Endothelial cell of umbilical vein (primary cell): ENCODE measurements at regions not wholly inside any gene's neighbourhood (a gene's known extent, or its start where the extent isn't known, plus 50 kb on each side); places are given as distances from the start of the nearest gene placed in this dataset.

Experiments
- CTCF ChIP-seq, 2 donors: IDR thresholded peaks; 1 replicate in 1 of 2; 2 replicates in 1 of 2; pipeline ENCODE4 v1.5.1; 2011; ENCODE audit warnings: low read length in 2 of 2, mild to moderate bottlenecking in 2 of 2, moderate library complexity in 2 of 2, control low read depth in 1 of 2, inconsistent platforms in 1 of 2, low read depth in 1 of 2; ENCODE audit not compliant: insufficient read depth in 1 of 2; ENCODE audit errors: extremely low read depth in 1 of 2
- EZH2 ChIP-seq: IDR thresholded peaks from 2 replicates; pipeline ENCODE4 v1.6.1; 2012; ENCODE audit warnings: borderline replicate concordance, low read depth, mild to moderate bottlenecking, moderate library complexity, low read length, inconsistent platforms; ENCODE audit not compliant: severe bottlenecking
- FOS ChIP-seq: IDR thresholded peaks from 2 replicates; pipeline ENCODE4 v1.6.1; 2011; ENCODE audit warnings: mild to moderate bottlenecking, low read length, moderate library complexity, borderline replicate concordance; ENCODE audit not compliant: insufficient read depth
- JUN ChIP-seq: IDR thresholded peaks from 2 replicates; pipeline ENCODE4 v1.6.1; 2011; ENCODE audit warnings: borderline replicate concordance, low read depth; ENCODE audit not compliant: insufficient read length, insufficient read depth
- POLR2A ChIP-seq: IDR thresholded peaks from 2 replicates; pipeline ENCODE4 v1.6.1; 2012; ENCODE audit warnings: low read depth, mild to moderate bottlenecking, control low read depth, low read length
- POLR2AphosphoS5 ChIP-seq: IDR thresholded peaks from 2 replicates; pipeline ENCODE4 v1.6.1; 2012; ENCODE audit warnings: low read depth, mild to moderate bottlenecking, control low read depth, low read length, moderate library complexity; ENCODE audit not compliant: insufficient read depth
- TF ChIP-seq, protein P1 (sequence below): IDR thresholded peaks from 2 replicates; pipeline ENCODE4 v1.6.1; 2011; ENCODE audit not compliant: insufficient read depth, insufficient read length

DNA sequence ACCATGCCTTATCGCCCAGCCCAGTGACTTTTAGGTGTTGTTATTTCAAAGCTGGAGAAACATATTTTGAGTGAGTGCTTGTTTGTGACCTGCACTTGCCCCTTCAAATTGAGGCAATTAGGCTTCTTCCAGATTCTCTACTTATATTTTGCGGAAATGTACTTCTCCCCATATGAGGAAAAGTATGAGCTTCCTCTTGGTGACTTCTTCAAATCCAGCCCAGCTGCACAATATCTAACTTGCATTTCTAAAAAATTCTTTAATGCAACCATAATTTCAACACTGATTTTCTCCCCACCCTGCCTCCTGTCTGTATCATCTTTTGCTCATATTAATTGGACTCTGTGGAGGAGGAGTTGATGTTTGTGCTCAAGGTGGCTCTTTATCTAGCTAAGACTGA is 391.2 kb upstream of the POU3F3 start:
- no peak for TF ChIP-seq POLR2A
- TF ChIP-seq CTCF (IDR thresholded peaks at IDR 0.05; ENCODE audit: extremely low read depth in 1 of 2, insufficient read depth in 1 of 2, low read depth in 1 of 2, low read length in 2 of 2): no peak
- no peak for TF ChIP-seq FOS
- TF ChIP-seq EZH2: no peak
- TF ChIP-seq JUN: no peak
- TF ChIP-seq, protein P1, sequence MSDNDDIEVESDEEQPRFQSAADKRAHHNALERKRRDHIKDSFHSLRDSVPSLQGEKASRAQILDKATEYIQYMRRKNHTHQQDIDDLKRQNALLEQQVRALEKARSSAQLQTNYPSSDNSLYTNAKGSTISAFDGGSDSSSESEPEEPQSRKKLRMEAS: no peak
- TF ChIP-seq POLR2AphosphoS5: no peak
